ENCODE measurements at regions not wholly inside any gene's neighbourhood (a gene's known extent, or its start where the extent isn't known, plus 50 kb on each side); places are given as distances from the start of the nearest gene placed in this dataset.

GRCh38 chr12:86526060-86526595 is 269.9 kb upstream of the MGAT4C start:
- POLR2A ChIA-PET: no interaction called here
- no peak for DNase-seq (ENCODE audit: extremely low spot score)
- CTCF ChIA-PET: no interaction called here
- no peak for TF ChIP-seq PKNOX1 (IDR thresholded peaks at IDR 0.05)
- no peak for TF ChIP-seq FOXK2 (IDR thresholded peaks at IDR 0.05)
- TF ChIP-seq HDGF (IDR thresholded peaks at IDR 0.05; ENCODE audit: borderline replicate concordance): no peak
- TF ChIP-seq FOXM1 (IDR thresholded peaks at IDR 0.05; ENCODE audit: borderline replicate concordance): no peak
- no peak for TF ChIP-seq ELF4 (IDR thresholded peaks at IDR 0.05)
- TF ChIP-seq CTBP1 (IDR thresholded peaks at IDR 0.05; ENCODE audit: borderline replicate concordance): no peak
- TF ChIP-seq BHLHE40 (IDR thresholded peaks at IDR 0.05; ENCODE audit: borderline replicate concordance): no peak
- no peak for TF ChIP-seq L3MBTL2 (conservative IDR thresholded peaks at IDR 0.05)
- no peak for TF ChIP-seq LEF1 (IDR thresholded peaks at IDR 0.05; ENCODE audit: borderline replicate concordance)
- TF ChIP-seq SUZ12 (IDR thresholded peaks at IDR 0.05): no peak
- TF ChIP-seq ZNF384 (IDR thresholded peaks at IDR 0.05): no peak
- no peak for TF ChIP-seq TARDBP (IDR thresholded peaks at IDR 0.05)
- TF ChIP-seq NFRKB (IDR thresholded peaks at IDR 0.05): no peak
- no peak for TF ChIP-seq FOXA1 (IDR thresholded peaks at IDR 0.05)
- TF ChIP-seq ARNT (IDR thresholded peaks at IDR 0.05): no peak

GRCh38 chr12:86523844-86524243 is 267.7 kb upstream of the MGAT4C start:
- POLR2A ChIA-PET: no interaction called here
- CTCF ChIA-PET: interaction anchor here (0.7 kb wide), 1 partner anchor 18 kb away, joined by 3 read pairs; no protein-coding TSS in a partner anchor
- no peak for TF ChIP-seq ARNT (IDR thresholded peaks at IDR 0.05)
- TF ChIP-seq ZNF384 (IDR thresholded peaks at IDR 0.05): no peak
- no peak for TF ChIP-seq L3MBTL2 (conservative IDR thresholded peaks at IDR 0.05)
- TF ChIP-seq SUZ12 (IDR thresholded peaks at IDR 0.05): no peak
- no peak for TF ChIP-seq HDGF (IDR thresholded peaks at IDR 0.05; ENCODE audit: borderline replicate concordance)
- no peak for TF ChIP-seq FOXK2 (IDR thresholded peaks at IDR 0.05)
- no peak for TF ChIP-seq TARDBP (IDR thresholded peaks at IDR 0.05)
- TF ChIP-seq BHLHE40 (IDR thresholded peaks at IDR 0.05; ENCODE audit: borderline replicate concordance): no peak
- TF ChIP-seq NFRKB (IDR thresholded peaks at IDR 0.05): no peak
- no peak for TF ChIP-seq ELF4 (IDR thresholded peaks at IDR 0.05)
- TF ChIP-seq FOXM1 (IDR thresholded peaks at IDR 0.05; ENCODE audit: borderline replicate concordance): no peak
- TF ChIP-seq LEF1 (IDR thresholded peaks at IDR 0.05; ENCODE audit: borderline replicate concordance): no peak
- no peak for TF ChIP-seq FOXA1 (IDR thresholded peaks at IDR 0.05)
- TF ChIP-seq PKNOX1 (IDR thresholded peaks at IDR 0.05): no peak
- no peak for TF ChIP-seq CTBP1 (IDR thresholded peaks at IDR 0.05; ENCODE audit: borderline replicate concordance)
- TF ChIP-seq SP1 (IDR thresholded peaks at IDR 0.05): no peak
- no peak for DNase-seq (ENCODE audit: extremely low spot score)

GRCh38 chr12:86521870-86522269 is 265.7 kb upstream of the MGAT4C start:
- ChIA-PET POLR2A (no interaction called here), CTCF (no interaction called here)
- TF ChIP-seq SUZ12 (IDR thresholded peaks at IDR 0.05) (no peak), FOXK2 (IDR thresholded peaks at IDR 0.05) (no peak), SP1 (IDR thresholded peaks at IDR 0.05) (no peak), ELF4 (IDR thresholded peaks at IDR 0.05) (no peak), BHLHE40 (IDR thresholded peaks at IDR 0.05; ENCODE audit: borderline replicate concordance) (no peak), NFRKB (IDR thresholded peaks at IDR 0.05) (no peak), ZNF384 (IDR thresholded peaks at IDR 0.05) (no peak), ARNT (IDR thresholded peaks at IDR 0.05) (no peak), PKNOX1 (IDR thresholded peaks at IDR 0.05) (no peak), CTBP1 (IDR thresholded peaks at IDR 0.05; ENCODE audit: borderline replicate concordance) (no peak), TARDBP (IDR thresholded peaks at IDR 0.05) (no peak), FOXA1 (IDR thresholded peaks at IDR 0.05) (no peak), HDGF (IDR thresholded peaks at IDR 0.05; ENCODE audit: borderline replicate concordance) (no peak), L3MBTL2 (conservative IDR thresholded peaks at IDR 0.05) (no peak), FOXM1 (IDR thresholded peaks at IDR 0.05; ENCODE audit: borderline replicate concordance) (no peak), LEF1 (IDR thresholded peaks at IDR 0.05; ENCODE audit: borderline replicate concordance) (no peak)
- no peak for DNase-seq (ENCODE audit: extremely low spot score)

- no peak for TF ChIP-seq ZNF384 (IDR thresholded peaks at IDR 0.05)
- no peak for DNase-seq (ENCODE audit: extremely low spot score)
- CTCF ChIA-PET: no interaction called here
- POLR2A ChIA-PET: no interaction called here
These were observed 257.0 kb upstream of the MGAT4C start for GRCh38 chr12:86513226-86513625.

- TF ChIP-seq ZNF384 (IDR thresholded peaks at IDR 0.05) (no peak), NFRKB (IDR thresholded peaks at IDR 0.05) (no peak), CTBP1 (IDR thresholded peaks at IDR 0.05; ENCODE audit: borderline replicate concordance) (no peak), ELF4 (IDR thresholded peaks at IDR 0.05) (no peak), BHLHE40 (IDR thresholded peaks at IDR 0.05; ENCODE audit: borderline replicate concordance) (no peak), SP1 (IDR thresholded peaks at IDR 0.05) (no peak), L3MBTL2 (conservative IDR thresholded peaks at IDR 0.05) (no peak), ARNT (IDR thresholded peaks at IDR 0.05) (no peak), FOXK2 (IDR thresholded peaks at IDR 0.05) (no peak), PKNOX1 (IDR thresholded peaks at IDR 0.05) (no peak)
- ChIA-PET CTCF (no interaction called here), POLR2A (no interaction called here)
- DNase-seq (ENCODE audit: extremely low spot score): no peak
These were observed 240.4 kb upstream of the MGAT4C start for GRCh38 chr12:86496595-86496994.

GRCh38 chr12:86484473-86484872 is 228.3 kb upstream of the MGAT4C start:
- CTCF ChIA-PET: no interaction called here
- POLR2A ChIA-PET: no interaction called here
- DNase-seq (ENCODE audit: extremely low spot score): no peak
- TF ChIP-seq FOXA1 (IDR thresholded peaks at IDR 0.05) (no peak), HDGF (IDR thresholded peaks at IDR 0.05; ENCODE audit: borderline replicate concordance) (no peak), BHLHE40 (IDR thresholded peaks at IDR 0.05; ENCODE audit: borderline replicate concordance) (no peak), TARDBP (IDR thresholded peaks at IDR 0.05) (no peak), FOXK2 (IDR thresholded peaks at IDR 0.05) (no peak), L3MBTL2 (conservative IDR thresholded peaks at IDR 0.05) (no peak), SUZ12 (IDR thresholded peaks at IDR 0.05) (no peak), FOXM1 (IDR thresholded peaks at IDR 0.05; ENCODE audit: borderline replicate concordance) (no peak), PKNOX1 (IDR thresholded peaks at IDR 0.05) (no peak), SP1 (IDR thresholded peaks at IDR 0.05) (no peak), LEF1 (IDR thresholded peaks at IDR 0.05; ENCODE audit: borderline replicate concordance) (no peak), CTBP1 (IDR thresholded peaks at IDR 0.05; ENCODE audit: borderline replicate concordance) (no peak), ARNT (IDR thresholded peaks at IDR 0.05) (no peak), ELF4 (IDR thresholded peaks at IDR 0.05) (no peak), NFRKB (IDR thresholded peaks at IDR 0.05) (no peak), ZNF384 (IDR thresholded peaks at IDR 0.05) (no peak)

Measured in HEK293T (cell line).